BJ (cell line): ENCODE measurements at regions not wholly inside any gene's neighbourhood (a gene's known extent, or its start where the extent isn't known, plus 50 kb on each side); places are given as distances from the start of the nearest gene placed in this dataset.

Experiments used
- CTCF ChIA-PET: fragments of 350-600 bp; formaldehyde crosslinking; extraction: SDS; loops from one replicate; lab custom pipeline; 2021; ENCODE audit warnings: antibody characterized with exemption, inconsistent platforms; lab: Yijun Ruan, JAX
- POLR2A ChIA-PET: fragments of 300-600 bp; sonication (Branson Sonifier 250); formaldehyde crosslinking; extraction: SDS; loops from one replicate; lab custom pipeline; 2021; ENCODE audit warnings: antibody characterized with exemption; lab: Charles Lee
- DNase-seq: peaks from one replicate; pipeline ENCODE4 v3.0.0-alpha.2; 2011; ENCODE audit warnings: low read depth
- H3K27me3 ChIP-seq: 2 replicates; pipeline ENCODE4 v1.6.0; 2011; ENCODE audit warnings: low read length; ENCODE audit not compliant: control insufficient read depth, insufficient read depth
- H3K36me3 ChIP-seq: 2 replicates; pipeline ENCODE4 v1.5.1; 2011; ENCODE audit warnings: low read length; ENCODE audit not compliant: control insufficient read depth, insufficient read depth
- H3K4me3 ChIP-seq: 2 replicates; pipeline ENCODE4 v1.5.1; 2011; ENCODE audit warnings: low read depth, mild to moderate bottlenecking, control low read depth, low read length
- CTCF ChIP-seq: IDR thresholded peaks from 2 replicates; pipeline ENCODE4 v1.5.1; 2011; ENCODE audit warnings: low read depth, mild to moderate bottlenecking, control low read depth, inconsistent platforms, low read length, moderate library complexity; ENCODE audit not compliant: insufficient read depth

GRCh38 chr2:78602862-78603261 is 422.6 kb upstream of the REG3G start:
- TF ChIP-seq CTCF = no peak
- CTCF ChIA-PET = no interaction called here
- POLR2A ChIA-PET = no interaction called here

GRCh38 chr2:78606895-78607294 is 418.6 kb upstream of the REG3G start:
- H3K36me3 ChIP-seq = no peaks in the 10 kb centered on the region
- POLR2A ChIA-PET = no interaction called here
- CTCF ChIA-PET = no interaction called here
- no peak for TF ChIP-seq CTCF
- DNase-seq = no peak
- H3K27me3 ChIP-seq = no peaks in the 10 kb centered on the region
- no peak overlapping the region for H3K4me3 ChIP-seq

More at GRCh38 chr2:78602862-78603261, 422.6 kb upstream of the REG3G start:
- no peaks in the 10 kb centered on the region for H3K27me3 ChIP-seq
- no peak overlapping the region for H3K4me3 ChIP-seq
- H3K36me3 ChIP-seq = no peaks in the 10 kb centered on the region
- DNase-seq = no peak

GRCh38 chr2:78614726-78615125 is 410.8 kb upstream of the REG3G start:
- H3K4me3 ChIP-seq = no peak overlapping the region
- no peak for DNase-seq
- CTCF ChIA-PET = no interaction called here
- no peaks in the 10 kb centered on the region for H3K36me3 ChIP-seq
- POLR2A ChIA-PET = no interaction called here
- no peak for TF ChIP-seq CTCF
- H3K27me3 ChIP-seq = no peaks in the 10 kb centered on the region

GRCh38 chr2:78615956-78616355 is 409.5 kb upstream of the REG3G start:
- no peak for TF ChIP-seq CTCF
- no peak for DNase-seq
- ChIA-PET CTCF (no interaction called here), POLR2A (no interaction called here)
- Histone ChIP-seq H3K27me3 (no peaks in the 10 kb centered on the region), H3K36me3 (no peaks in the 10 kb centered on the region), H3K4me3 (no peak overlapping the region)

GRCh38 chr2:78634425-78634824 is 391.1 kb upstream of the REG3G start:
- no peak for DNase-seq
- TF ChIP-seq CTCF = no peak
- Histone ChIP-seq H3K36me3 (no peaks in the 10 kb centered on the region), H3K27me3 (no peaks in the 10 kb centered on the region), H3K4me3 (no peak overlapping the region)
- POLR2A ChIA-PET = no interaction called here
- CTCF ChIA-PET = interaction anchor here (1.0 kb wide), 1 partner anchor 18 kb away, joined by 3 read pairs; no protein-coding TSS in a partner anchor
